ENCODE measurements at regions not wholly inside any gene's neighbourhood (a gene's known extent, or its start where the extent isn't known, plus 50 kb on each side); places are given as distances from the start of the nearest gene placed in this dataset.

- no TSS peak for BruUV-seq (replicated peaks)
- POLR2A ChIA-PET = no interaction called here
- Histone ChIP-seq H3K27me3 (ENCODE audit: control insufficient read depth in 1 of 2, insufficient read depth in 2 of 2, low read length in 2 of 2) (no peaks in the 10 kb centered on the region; a peak in 1 of 5 replicates), H3K79me2 (ENCODE audit: insufficient read depth, low read length) (no peaks in the 10 kb centered on the region), H3K4me1 (ENCODE audit: insufficient read depth, low read length) (peaks cover 6% of the 10 kb centered on the region), H2AFZ (ENCODE audit: low read length) (no peak overlapping the region), H3K4me2 (ENCODE audit: low read depth, low read length) (no peak overlapping the region), H3K36me3 (replicated peaks in 1 of 2; ENCODE audit: control insufficient read depth in 1 of 2, insufficient read depth in 2 of 2, low read length in 2 of 2) (no peaks in the 10 kb centered on the region), H4K20me1 (ENCODE audit: insufficient read depth, low read length) (no peaks in the 10 kb centered on the region), H3K27ac (ENCODE audit: extremely low read length, insufficient read depth, low read length) (no peak overlapping the region), H3K9me3 (ENCODE audit: low read length) (no peaks in the 10 kb centered on the region), H3K4me3 (replicated peaks in 1 of 3; ENCODE audit: insufficient read depth in 1 of 3, low read depth in 2 of 3, low read length in 3 of 3) (no peak overlapping the region), H3K9ac (ENCODE audit: insufficient read depth, low read depth, low read length) (no peak overlapping the region)
- intact Hi-C loops (cut with micrococcal nuclease; ENCODE audit: unreplicated experiment) (no loop called here), in situ Hi-C loops (cut with HindIII; ENCODE audit: extremely low pct_ligation_motif_present, low pct_unique_long_range_greater_than_20kb) (no loop called here)
- WGBS (ENCODE audit: low lambda C conversion rate) = 61% methylated on average over 2 of the region's 2 CpGs
- no peak for DNase-seq (ENCODE audit: low spot score)
- CTCF ChIA-PET (ENCODE audit: low intra/inter-chr PET ratio, low total read pairs) = no interaction called here
- no peak for ATAC-seq
- no peak for TF ChIP-seq GZF1 (CRISPR knock-in tag; IDR thresholded peaks at IDR 0.05)
- no peak for TF ChIP-seq FOXM1 (CRISPR knock-in tag; IDR thresholded peaks at IDR 0.05)
- TF ChIP-seq KAT8 (CRISPR knock-in tag; IDR thresholded peaks at IDR 0.05) = no peak
- no peak for TF ChIP-seq BCL6 (CRISPR knock-in tag; IDR thresholded peaks at IDR 0.05)
- TF ChIP-seq AHR (CRISPR knock-in tag; IDR thresholded peaks at IDR 0.05) = no peak
- TF ChIP-seq ZNF572 (CRISPR knock-in tag; IDR thresholded peaks at IDR 0.05) = no peak
- no peak for TF ChIP-seq CEBPG (CRISPR knock-in tag; IDR thresholded peaks at IDR 0.05)
- TF ChIP-seq ZNF205 (CRISPR knock-in tag; IDR thresholded peaks at IDR 0.05) = no peak
- no peak for TF ChIP-seq ZNF251 (CRISPR knock-in tag; IDR thresholded peaks at IDR 0.05)
- TF ChIP-seq ATF7 (IDR thresholded peaks at IDR 0.05) = no peak
- TF ChIP-seq ATF7 (CRISPR knock-in tag; IDR thresholded peaks at IDR 0.05) = no peak
- no peak for TF ChIP-seq RELA (CRISPR knock-in tag; IDR thresholded peaks at IDR 0.05)
- TF ChIP-seq ZNF274 (CRISPR knock-in tag; IDR thresholded peaks at IDR 0.05) = no peak
- no peak for TF ChIP-seq TCF12 (IDR thresholded peaks at IDR 0.05)
- TF ChIP-seq TCF12 (CRISPR knock-in tag; IDR thresholded peaks at IDR 0.05) = no peak
- no peak for TF ChIP-seq ZZZ3 (CRISPR knock-in tag; IDR thresholded peaks at IDR 0.05; ENCODE audit: borderline replicate concordance)
- TF ChIP-seq ZNF605 (CRISPR knock-in tag; IDR thresholded peaks at IDR 0.05) = no peak
- TF ChIP-seq GLMP (CRISPR knock-in tag; IDR thresholded peaks at IDR 0.05; ENCODE audit: borderline replicate concordance) = no peak
- TF ChIP-seq ZFX (CRISPR knock-in tag; IDR thresholded peaks at IDR 0.05; ENCODE audit: low read depth) = no peak
- TF ChIP-seq ZNF224 (CRISPR knock-in tag; IDR thresholded peaks at IDR 0.05) = no peak
- no peak for TF ChIP-seq ZNF432 (CRISPR knock-in tag; IDR thresholded peaks at IDR 0.05; ENCODE audit: borderline replicate concordance)
- FAIRE-seq = no peak
Measured at GRCh38 chr4:12844141-12844540, 640.0 kb downstream of the RAB28 start.

All from HepG2 (cell line).